ENCODE measurements at regions not wholly inside any gene's neighbourhood (a gene's known extent, or its start where the extent isn't known, plus 50 kb on each side); places are given as distances from the start of the nearest gene placed in this dataset.

DNA sequence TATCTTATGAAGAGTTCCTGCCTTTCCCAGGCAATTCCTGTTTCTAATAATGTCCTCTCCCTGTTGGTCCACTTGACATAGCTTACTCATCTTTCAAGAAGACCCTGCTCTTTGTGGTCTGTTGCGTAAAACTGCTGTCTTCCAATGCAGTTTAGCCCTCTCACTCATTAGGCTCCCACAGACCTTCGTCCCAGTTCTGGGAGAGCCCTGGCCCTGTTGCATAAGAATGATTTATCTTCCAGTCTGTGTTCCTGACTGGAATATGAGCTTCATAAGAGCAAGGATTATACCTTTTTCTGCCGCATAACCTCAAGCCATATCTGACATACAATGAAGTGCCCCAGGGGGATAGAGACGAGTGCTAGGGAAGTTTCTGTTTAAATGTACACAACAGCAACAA lies 365.9 kb upstream of the NOVA1 start:
- TF ChIP-seq CTCF (IDR thresholded peaks at IDR 0.05; ENCODE audit: insufficient read depth, low read length, poor library complexity, severe bottlenecking) (no peak), EZH2phosphoT487 (conservative IDR thresholded peaks at IDR 0.05; ENCODE audit: low read length) (no peak)

All from SU-DHL-6 (cell line).